Small intestine (tissue), 7 donors: ENCODE measurements at regions not wholly inside any gene's neighbourhood (a gene's known extent, or its start where the extent isn't known, plus 50 kb on each side); places are given as distances from the start of the nearest gene placed in this dataset.

Source experiments
- DNase-seq, 2 donors: peaks; one replicate each; pipeline versions ENCODE4 v3.0.0 to v3.0.0-alpha.2; 2013
- FAIRE-seq: peaks from 2 replicates; lab custom pipeline; 2012; peaks lifted over from hg19 to GRCh38; lab: Jason Lieb, UNC
- H3K27ac ChIP-seq, 3 donors: one replicate each; pipeline ENCODE4 v1.5.1; 2013; ENCODE audit warnings: low read length in 2 of 3, mild to moderate bottlenecking in 2 of 3, control low read depth in 1 of 3, inconsistent platforms in 1 of 3, low read depth in 1 of 3, moderate library complexity in 1 of 3
- H3K27me3 ChIP-seq, 3 donors: one replicate each; pipeline ENCODE4 v1.6.1; 2013; ENCODE audit warnings: low read length in 3 of 3, inconsistent platforms in 1 of 3; ENCODE audit not compliant: control insufficient read depth in 3 of 3, insufficient read depth in 3 of 3
- H3K36me3 ChIP-seq, 3 donors: one replicate each; pipeline ENCODE4 v1.6.1; 2013; ENCODE audit warnings: low read length in 3 of 3, inconsistent platforms in 1 of 3, low read depth in 1 of 3, mild to moderate bottlenecking in 1 of 3, moderate library complexity in 1 of 3; ENCODE audit not compliant: control insufficient read depth in 3 of 3, insufficient read depth in 2 of 3
- H3K4me1 ChIP-seq, 3 donors: one replicate each; pipeline ENCODE4 v1.6.1; 2013; ENCODE audit warnings: low read length in 2 of 3, inconsistent platforms in 1 of 3, low read depth in 1 of 3, mild to moderate bottlenecking in 1 of 3, moderate library complexity in 1 of 3; ENCODE audit not compliant: control insufficient read depth in 3 of 3, insufficient read depth in 2 of 3
- H3K4me3 ChIP-seq, 3 donors: one replicate each; pipeline ENCODE4 v1.5.1; 2013; ENCODE audit warnings: low read length in 3 of 3, control low read depth in 1 of 3, inconsistent platforms in 1 of 3, low read depth in 1 of 3, mild to moderate bottlenecking in 1 of 3, moderate library complexity in 1 of 3
- H3K9me3 ChIP-seq, 2 donors: one replicate each; pipeline ENCODE4 v1.6.1; 2013; ENCODE audit warnings: low read depth in 1 of 2, low read length in 1 of 2; ENCODE audit not compliant: control insufficient read depth in 2 of 2, insufficient read depth in 1 of 2
- WGBS, 3 donors: extraction: QIAGEN DNeasy Blood & Tissue Kit; methylation state at CpG; one replicate each; pipeline ENCODE4 v1.1.7; 2013; 5-methylcytosine and 5-hydroxymethylcytosine counted together
- donor health status: healthy with polysubstance abuse.
- donor health status: control.
- donor health status: control.
- donor health status: Bipolar disorder and iron deficiency.
- donor health status: healthy.

DNA sequence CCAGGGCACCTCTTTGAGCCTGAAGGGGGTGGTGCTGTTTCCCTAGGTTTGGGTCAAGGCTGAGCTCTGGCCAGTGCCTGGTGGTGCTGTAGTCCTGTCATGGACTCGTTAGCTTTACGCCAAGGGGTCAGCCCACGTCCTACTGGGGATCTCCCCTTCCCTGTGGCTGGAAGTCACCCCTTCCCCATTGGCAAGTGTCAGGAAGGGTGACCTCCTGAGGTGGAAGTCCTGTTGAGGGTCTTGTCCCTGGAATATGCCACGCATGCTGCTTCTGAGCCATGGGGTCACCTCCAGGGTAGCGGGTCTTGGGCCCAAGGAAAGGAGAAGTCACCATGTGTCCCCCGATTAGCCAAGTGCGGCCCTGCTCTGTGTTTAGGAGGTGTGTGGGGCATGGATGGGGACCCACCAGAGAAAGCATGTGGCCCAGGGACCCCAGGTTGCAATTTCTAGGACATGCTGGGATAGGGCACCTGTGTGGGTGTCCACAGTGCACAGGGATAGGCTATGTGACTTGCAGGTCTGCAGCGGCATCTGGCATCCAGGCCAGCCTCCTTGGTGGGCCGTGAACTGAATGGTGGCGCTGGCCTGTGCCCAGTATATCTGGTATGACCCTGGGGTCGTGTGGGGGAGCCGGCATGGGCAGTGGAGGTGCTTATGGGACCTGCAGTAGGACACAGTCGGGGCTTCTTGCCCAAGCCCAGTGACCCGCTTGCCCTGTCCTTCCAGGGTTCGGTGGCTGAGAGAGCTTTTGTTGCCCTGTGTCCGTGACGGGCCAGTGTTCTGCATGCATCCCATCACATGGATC lies 226.7 kb downstream of the SNRPN start:
- Histone ChIP-seq H3K27me3 (no peaks in the 10 kb centered on the region), H3K27ac (no peak overlapping the region), H3K4me1 (no peaks in the 10 kb centered on the region), H3K9me3 (peaks cover 6 to 89% of the 10 kb centered on the region in 2 donors), H3K4me3 (no peak overlapping the region), H3K36me3 (no peaks in the 10 kb centered on the region)
- WGBS, 3 donors: 83 to 88% (median 86%) methylated on average over 17 of the region's 17 CpGs
- DNase-seq (no peak), FAIRE-seq (no peak)

DNA sequence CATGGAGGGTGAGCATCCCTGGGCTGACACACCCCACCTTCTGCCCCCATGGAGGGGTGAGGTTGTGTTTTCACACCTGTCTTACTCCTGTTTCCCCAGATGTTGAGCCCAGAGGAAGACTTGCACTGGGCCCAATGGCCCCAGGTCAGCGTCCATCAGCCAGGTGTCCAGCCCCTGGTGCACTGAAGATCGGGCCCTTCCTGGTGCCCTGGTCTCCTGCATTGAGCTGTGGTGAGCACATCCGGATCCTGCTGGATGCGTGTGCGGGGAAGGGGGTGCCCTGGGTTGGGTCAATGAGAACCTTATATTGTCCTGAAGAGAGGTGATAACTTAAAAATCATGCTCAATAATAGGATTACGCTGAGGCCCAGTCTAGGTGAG lies 227.3 kb downstream of the SNRPN start:
- H3K27ac ChIP-seq: no peak overlapping the region
- no peaks in the 10 kb centered on the region for H3K27me3 ChIP-seq
- no peaks in the 10 kb centered on the region for H3K36me3 ChIP-seq
- no peaks in the 10 kb centered on the region for H3K4me1 ChIP-seq
- 92 to 96% (median 94%) methylated on average over 6 of the region's 6 CpGs for WGBS, 3 donors
- no peak for DNase-seq
- FAIRE-seq: no peak
- H3K4me3 ChIP-seq: no peak overlapping the region
- peaks cover 7 to 88% of the 10 kb centered on the region in 2 donors for H3K9me3 ChIP-seq

DNA sequence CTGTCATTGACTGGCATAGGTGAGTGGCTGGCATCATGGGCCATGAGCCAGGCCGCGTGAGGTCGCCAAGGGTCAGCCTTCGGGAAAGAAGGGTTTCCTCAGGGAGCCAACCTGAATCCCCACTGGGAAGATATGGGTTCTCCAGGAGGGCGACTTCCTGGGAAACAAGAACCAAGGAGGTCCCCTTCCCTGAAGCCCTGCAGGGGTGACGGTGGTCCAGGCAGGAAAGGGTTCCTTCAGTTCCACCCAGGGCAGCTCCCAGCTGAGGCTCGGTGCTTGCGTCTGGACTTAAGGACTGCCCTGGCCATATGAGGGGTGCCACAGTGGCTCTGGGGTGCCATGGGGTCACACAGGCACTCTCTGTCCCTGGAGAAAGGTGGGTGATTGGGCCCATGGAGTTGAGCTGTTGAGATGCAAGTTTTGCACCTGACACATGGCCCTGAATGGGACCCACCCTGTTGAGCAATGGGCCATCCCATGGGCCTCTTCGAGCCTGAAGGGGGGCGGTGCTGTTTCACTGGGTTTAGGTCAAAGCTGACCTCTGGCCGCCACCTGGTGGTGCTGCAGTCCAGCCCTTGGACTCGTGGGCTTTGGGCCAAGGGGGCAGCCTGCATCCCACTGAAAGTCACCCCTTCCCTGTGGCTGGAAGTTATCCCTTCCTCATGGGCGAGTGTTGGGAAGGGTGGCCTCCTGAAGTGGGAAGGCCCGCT lies 228.1 kb downstream of the SNRPN start:
- H3K4me1 ChIP-seq: no peaks in the 10 kb centered on the region
- peaks cover 7 to 89% of the 10 kb centered on the region in 2 donors for H3K9me3 ChIP-seq
- H3K27ac ChIP-seq: no peak overlapping the region
- DNase-seq: no peak
- H3K36me3 ChIP-seq: no peaks in the 10 kb centered on the region
- 81 to 84% (median 82%) methylated on average over 14 of the region's 14 CpGs for WGBS, 3 donors
- H3K27me3 ChIP-seq: no peaks in the 10 kb centered on the region
- no peak for FAIRE-seq
- H3K4me3 ChIP-seq: no peak overlapping the region

DNA sequence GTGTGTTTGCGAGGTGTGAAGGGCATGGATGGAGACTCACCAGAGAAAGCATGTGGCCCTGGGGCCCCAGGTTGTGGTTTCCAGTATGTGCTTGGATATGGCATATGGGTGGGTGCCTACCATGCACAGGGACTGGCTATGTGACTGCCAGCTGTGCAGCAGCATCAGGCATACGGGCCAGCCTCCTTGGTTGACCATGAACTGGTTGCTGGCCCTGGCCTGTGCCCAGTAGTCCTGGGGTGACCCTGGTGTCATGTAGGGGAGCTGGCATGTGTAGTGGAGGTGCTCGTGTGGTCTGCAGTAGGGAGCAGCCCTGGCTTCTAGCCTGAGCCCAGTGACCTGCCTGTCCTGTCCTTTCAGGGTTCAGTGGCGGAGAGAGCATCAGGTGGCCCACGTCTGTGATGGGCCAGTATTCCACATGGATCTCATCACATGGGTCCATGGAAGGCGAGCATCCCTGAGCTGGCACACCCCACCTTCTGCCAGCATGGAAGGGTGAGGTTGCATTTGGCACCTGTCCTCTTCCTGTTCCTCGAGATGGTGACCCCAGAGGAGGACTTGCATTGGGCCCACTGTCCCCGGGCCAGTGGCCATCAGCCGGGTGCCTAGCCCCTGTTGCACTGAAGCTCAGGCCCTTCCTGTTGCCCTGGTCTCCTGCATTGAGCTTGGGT lies 228.9 kb downstream of the SNRPN start:
- Histone ChIP-seq H3K36me3 (no peaks in the 10 kb centered on the region), H3K27me3 (no peaks in the 10 kb centered on the region), H3K27ac (no peak overlapping the region), H3K4me3 (no peak overlapping the region), H3K4me1 (no peaks in the 10 kb centered on the region), H3K9me3 (peaks cover 9 to 87% of the 10 kb centered on the region in 2 donors)
- FAIRE-seq (no peak), DNase-seq (no peak)
- WGBS, 3 donors: 67 to 73% (median 68%) methylated on average over 9 of the region's 9 CpGs

DNA sequence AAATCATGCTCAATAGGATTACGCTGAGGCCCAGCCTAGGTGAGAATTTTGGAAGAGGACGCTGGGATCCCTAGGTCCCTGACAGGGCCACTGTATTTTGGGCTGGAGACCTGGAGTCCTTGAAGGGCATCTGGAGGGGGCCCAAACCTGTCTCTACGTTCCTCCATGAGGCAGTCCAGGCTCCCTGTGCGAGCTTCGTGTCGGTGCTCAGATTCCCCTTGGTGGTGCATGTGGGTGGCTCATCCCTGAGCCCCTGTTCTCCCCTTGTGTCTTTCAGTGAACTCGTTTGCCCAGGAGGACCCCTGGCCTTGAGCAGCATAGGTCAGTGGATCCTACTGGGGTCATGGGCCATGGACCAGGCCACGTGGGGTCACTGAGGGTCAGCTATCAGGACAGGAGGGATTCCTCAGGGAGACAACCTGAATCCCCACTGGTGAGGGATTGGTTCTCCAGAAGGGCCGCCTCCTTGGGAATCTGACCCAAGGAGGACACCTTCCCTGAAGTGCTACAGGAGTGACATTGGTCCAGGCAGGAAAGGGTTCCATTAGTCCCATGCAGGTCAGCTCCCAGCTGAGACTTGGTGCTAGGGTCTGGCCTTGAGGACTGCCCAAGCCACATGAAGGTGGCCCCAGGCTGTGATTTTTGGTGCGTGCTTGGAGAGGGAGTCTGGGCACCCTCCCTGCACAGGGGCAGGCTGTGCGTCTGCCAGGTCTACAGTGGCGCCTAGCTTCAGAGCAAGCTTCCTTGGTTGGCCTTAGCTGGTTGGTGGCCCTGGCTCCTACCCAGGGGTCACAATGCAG lies 229.8 kb downstream of the SNRPN start:
- H3K9me3 ChIP-seq: peaks cover 9 to 86% of the 10 kb centered on the region in 2 donors
- FAIRE-seq: no peak
- 80 to 84% (median 84%) methylated on average over 12 of the region's 12 CpGs for WGBS, 3 donors

DNA sequence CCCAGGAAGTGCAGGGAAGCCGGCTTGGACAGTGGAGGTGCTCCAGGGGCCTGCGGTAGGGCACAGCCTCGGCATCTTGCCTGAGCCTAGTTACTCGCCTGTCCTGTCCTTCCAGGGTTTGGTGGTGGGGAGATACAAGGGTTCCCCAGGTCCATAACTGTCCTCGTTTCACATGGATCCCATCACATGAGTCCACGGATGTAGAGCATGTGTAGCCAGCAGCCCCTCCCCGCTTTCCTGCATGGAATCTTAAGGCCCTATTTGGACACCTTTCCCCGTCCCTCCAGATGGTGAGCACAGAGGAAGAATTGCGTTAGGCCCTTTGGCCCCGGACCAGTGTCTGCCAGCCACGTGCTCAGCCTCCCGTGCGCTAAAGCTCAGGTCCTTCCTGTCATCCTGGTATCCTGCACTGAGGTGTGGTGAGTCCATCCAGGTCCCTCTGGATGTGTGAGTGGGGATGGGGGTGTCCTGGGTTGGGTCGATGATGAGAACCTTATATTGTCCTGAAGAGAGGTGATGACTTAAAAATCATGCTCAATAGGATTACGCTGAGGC lies 230.4 kb downstream of the SNRPN start:
- Histone ChIP-seq H3K27me3 (no peaks in the 10 kb centered on the region), H3K36me3 (no peaks in the 10 kb centered on the region), H3K4me1 (no peaks in the 10 kb centered on the region), H3K27ac (no peak overlapping the region), H3K4me3 (no peak overlapping the region), H3K9me3 (peaks cover 9 to 85% of the 10 kb centered on the region in 2 donors)
- FAIRE-seq: no peak
- DNase-seq: no peak
- 83 to 87% (median 85%) methylated on average over 15 of the region's 15 CpGs for WGBS, 3 donors

More for the DNA sequence above, 229.8 kb downstream of the SNRPN start:
- no peaks in the 10 kb centered on the region for H3K36me3 ChIP-seq
- H3K4me3 ChIP-seq: no peak overlapping the region
- H3K4me1 ChIP-seq: no peaks in the 10 kb centered on the region
- H3K27me3 ChIP-seq: no peaks in the 10 kb centered on the region
- no peak for DNase-seq
- no peak overlapping the region for H3K27ac ChIP-seq

DNA sequence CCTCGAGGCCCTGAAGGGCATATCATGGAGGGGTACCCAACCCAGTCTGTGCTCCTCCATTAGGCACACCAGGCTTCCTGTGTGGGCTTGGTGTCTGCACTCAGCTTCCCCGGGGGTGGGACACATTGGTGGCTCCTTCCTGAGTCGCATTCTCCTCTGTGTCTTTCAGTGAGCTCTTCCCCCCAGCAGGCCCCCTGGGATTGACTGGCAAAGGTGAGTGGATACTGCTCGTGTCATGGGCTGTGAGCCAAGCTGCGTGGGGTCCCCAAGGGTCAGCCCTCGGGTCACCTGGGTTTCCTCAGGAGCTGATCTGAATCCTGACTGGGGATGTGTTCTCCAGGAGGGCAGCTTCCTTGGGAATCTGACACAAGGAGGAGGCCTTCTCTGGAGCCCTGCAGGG lies 231.0 kb downstream of the SNRPN start:
- no peak overlapping the region for H3K27ac ChIP-seq
- H3K27me3 ChIP-seq: no peaks in the 10 kb centered on the region
- no peaks in the 10 kb centered on the region for H3K4me1 ChIP-seq
- 70 to 80% (median 77%) methylated on average over 6 of the region's 6 CpGs for WGBS, 3 donors
- no peak overlapping the region for H3K4me3 ChIP-seq
- FAIRE-seq (no peak), DNase-seq (no peak)
- peaks cover 11 to 85% of the 10 kb centered on the region in 2 donors for H3K9me3 ChIP-seq
- no peaks in the 10 kb centered on the region for H3K36me3 ChIP-seq
